Stimulated activated CD8-positive, alpha-beta memory T cell treated with anti-CD3 and anti-CD28 coated beads, Interleukin-7, amount 100 ng/mL, for 4 hours (primary cell): ENCODE measurements at regions not wholly inside any gene's neighbourhood (a gene's known extent, or its start where the extent isn't known, plus 50 kb on each side); places are given as distances from the start of the nearest gene placed in this dataset.
"Not testable (repeated sequence)": the region's sequence is repeated elsewhere in the genome, so short reads cannot be mapped to it uniquely, and the experiment has no call there.

ENCODE experiments used
- DNase-seq, 2 donors: peaks; one replicate each; pipeline ENCODE4 v3.0.0-alpha.2; 2020; ENCODE audit warnings: low read depth in 2 of 2

DNA sequence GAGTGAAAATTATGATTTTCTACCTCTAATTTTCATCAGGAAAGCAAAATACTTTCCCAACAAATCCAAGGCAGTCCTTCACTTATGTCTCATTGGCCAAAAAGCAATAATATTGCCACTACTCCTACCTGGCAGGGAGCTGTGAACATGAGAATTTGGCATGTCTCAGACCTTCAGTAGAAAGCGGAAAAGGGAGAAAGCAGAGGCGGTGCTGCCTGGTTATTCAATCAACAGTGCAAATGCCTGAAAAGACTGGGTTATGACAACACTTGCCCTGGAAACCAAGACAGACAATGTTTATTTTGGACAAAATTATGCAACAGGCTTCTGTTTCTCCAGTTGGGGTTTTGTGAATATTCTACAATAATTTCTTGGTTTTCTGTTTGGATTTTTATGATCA is 194.4 kb downstream of the TAF11L14 start:
- no peak for DNase-seq

GRCh38 chr5:17829456-17829855 is 195.2 kb downstream of the TAF11L14 start:
- no peak for DNase-seq

DNA sequence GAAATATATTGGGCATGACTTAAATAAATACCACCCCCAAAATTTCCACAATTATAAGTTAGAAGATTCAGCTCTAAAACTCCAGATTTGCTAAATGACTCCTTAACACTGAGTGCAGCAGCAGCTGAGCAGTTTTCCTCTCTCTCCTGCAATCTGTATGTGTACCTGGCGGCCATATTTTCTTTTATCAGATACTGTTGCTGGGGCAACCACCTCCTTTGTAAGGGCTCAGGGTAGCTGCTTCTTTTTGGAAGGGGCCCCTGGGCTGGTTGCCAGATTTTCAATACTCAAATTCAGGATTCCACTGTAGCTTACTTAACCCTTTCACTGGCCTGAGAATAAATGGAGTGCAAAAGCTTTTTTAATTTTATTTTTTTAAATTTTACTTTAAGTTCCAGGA is 197.0 kb downstream of the TAF11L14 start:
- DNase-seq = no peak

GRCh38 chr5:17832949-17833745 is 198.9 kb downstream of the TAF11L14 start:
- no peak for DNase-seq

GRCh38 chr5:17837757-17838156 is 203.5 kb downstream of the TAF11L14 start:
- DNase-seq = no peak

DNA sequence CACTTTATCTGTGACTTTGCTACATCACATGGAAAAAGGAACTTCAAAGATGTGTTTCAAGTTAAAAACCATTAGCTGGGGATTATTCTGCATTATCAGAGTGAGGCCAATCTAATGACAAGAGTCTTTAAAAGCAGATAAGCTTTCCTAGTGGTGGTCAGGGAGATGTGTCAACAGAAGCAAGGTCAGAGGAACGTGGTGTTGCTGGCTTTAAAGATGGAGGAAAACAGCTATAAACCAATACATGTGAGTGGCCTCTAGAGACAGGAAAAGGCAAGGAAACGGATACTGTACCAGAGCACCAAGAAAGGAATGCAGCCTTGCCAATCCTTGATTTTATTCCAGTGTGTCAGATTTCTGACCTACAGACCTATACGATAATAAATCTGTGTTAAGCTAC is 204.2 kb downstream of the TAF11L14 start:
- no peak for DNase-seq

DNA sequence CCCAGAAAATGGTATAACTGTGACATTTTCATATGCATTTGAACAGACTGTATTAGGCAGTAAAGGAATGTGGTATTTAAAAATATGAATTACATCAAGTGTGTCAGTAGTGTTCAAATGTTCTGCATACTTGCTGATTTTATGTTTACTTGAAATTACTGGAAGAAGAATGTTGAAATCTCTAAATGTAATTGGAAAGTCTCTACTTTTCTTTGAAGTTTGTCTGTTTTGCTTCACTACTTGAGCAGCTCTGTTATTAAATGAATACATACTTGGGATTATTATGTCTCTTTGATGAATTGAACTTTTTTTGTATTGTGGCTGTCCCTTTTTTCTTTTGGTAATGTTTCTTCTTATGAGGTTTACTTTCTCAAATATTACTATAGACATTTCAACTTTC is 205.6 kb downstream of the TAF11L14 start:
- no peak for DNase-seq

DNA sequence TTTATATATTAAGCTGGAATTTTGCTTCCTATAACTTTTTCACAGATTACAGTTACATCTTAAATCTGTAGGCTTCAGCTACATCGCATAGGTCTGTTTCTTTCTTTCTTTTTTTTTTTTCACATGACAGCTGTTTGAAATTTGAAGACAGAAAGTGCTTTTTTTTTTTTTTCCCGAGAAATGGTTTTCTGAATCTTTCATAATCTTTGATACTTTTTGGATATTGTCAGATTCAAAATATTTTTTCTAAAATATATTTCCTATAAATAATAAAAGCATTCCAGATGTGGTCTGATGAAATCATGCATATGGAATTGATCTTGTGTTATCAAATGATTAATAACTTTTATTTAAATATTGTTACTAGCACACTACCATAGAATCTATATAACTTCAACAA is 212.2 kb downstream of the TAF11L14 start:
- no peak for DNase-seq

- no peak for DNase-seq
These were observed 213.0 kb downstream of the TAF11L14 start for GRCh38 chr5:17847286-17847685.

- DNase-seq = no peak
These were observed 217.9 kb downstream of the TAF11L14 start for GRCh38 chr5:17852111-17852510.

GRCh38 chr5:17852740-17853139 is 218.5 kb downstream of the TAF11L14 start:
- no peak for DNase-seq

- DNase-seq = no peak
These were observed 220.6 kb downstream of the TAF11L14 start for GRCh38 chr5:17854901-17855300.

GRCh38 chr5:17860660-17861315 is 226.5 kb downstream of the TAF11L14 start:
- no peak for DNase-seq

DNA sequence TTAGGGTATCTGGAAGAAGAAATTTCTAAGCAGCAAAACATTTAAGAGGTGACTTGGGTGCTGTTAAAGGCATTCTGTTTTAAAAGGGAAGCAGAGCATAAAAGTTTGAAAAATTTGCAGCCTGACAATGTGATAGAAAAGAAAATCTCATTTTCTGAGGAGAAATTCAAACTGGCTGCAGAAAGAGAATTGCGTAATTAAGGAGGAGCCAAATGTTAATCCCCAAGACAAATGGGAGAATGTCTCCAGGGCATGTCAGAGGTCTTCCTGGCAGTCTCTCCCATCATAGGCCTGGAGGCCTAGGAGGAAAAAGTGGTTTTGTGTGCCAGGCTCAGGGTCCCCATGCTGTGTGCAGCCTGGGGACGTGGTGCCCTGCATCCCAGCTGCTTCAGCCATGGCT is 230.6 kb downstream of the TAF11L14 start:
- not testable (repeated sequence) for DNase-seq

DNA sequence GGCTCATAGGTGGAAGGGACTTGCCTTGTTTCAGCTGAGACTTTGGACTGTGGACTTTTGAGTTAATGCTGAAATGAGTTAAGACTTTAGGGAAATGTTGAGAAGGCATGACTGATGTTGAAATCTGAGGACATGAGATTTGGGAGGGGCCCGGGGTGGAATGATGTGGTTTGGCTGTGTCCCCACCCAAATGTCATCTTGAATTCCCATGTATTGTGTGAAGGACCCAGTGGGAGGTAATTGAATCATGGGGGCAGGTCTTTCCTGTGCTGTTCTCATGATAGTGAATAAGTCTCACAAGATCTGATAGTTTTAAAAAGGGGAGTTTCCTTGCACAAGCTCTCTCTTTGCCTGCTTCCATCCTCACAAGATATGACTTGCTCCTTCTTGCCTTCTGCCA is 231.7 kb downstream of the TAF11L14 start:
- not testable (repeated sequence) for DNase-seq

GRCh38 chr5:17872204-17872603 is 237.9 kb downstream of the TAF11L14 start:
- DNase-seq = no peak

- DNase-seq = no peak
These were observed 244.3 kb downstream of the TAF11L14 start for GRCh38 chr5:17878541-17878940.

GRCh38 chr5:17879276-17879675 is 245.0 kb downstream of the TAF11L14 start:
- no peak for DNase-seq

DNA sequence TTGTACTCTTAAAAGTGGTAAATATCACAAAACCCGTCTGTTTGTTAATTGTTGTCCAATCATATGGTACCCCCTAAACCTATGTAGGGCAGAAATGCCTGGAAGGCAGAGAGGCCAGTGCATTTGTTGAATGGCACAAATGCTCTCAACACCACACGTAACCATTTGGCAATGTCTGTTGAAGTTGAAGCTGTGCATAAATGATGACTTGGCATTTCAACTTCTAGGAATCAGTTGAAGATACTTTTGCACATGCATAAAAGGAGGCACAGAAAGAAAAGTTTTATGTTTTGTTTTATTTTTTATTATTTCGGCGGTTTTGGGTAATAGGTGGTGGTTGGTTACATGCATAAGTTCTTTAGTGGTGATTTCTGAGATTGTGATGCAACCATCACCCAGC is 246.6 kb downstream of the TAF11L14 start:
- DNase-seq = no peak

DNA sequence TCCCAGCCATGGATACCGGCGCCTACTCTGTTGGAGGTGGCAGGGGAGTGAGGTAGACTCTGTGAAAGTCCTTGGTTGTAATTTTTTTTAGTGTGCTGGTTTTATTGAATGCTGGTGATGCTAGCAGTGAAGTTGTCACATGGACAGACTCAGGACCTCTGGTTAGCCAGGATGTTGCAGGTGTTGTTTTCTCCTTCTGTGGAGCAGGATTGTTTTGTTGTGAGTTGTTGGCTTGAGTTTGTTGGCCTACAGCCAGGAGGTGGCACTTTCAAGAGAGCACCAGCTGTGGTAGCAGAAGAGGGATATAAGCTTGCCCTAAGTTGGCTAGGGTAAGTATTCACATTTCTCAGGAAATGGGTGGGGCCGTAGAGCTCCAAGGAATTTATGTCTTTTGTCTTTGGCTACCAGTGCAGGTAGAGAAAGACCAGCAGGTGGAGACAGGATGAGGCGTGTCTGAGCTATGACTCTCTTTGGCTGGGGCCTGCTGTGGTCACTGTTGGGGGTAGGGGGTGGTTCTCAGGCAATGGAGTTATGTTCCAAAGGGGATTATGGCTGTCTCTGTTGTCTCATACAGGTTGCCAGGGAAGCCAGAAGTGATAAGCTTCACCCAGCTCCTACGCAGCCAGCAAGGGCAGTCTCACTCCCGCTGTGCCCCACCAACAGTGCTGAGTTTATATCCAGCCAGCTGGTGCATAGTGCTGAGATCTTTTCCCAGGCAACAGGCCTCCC is 248.7 kb downstream of the TAF11L14 start:
- DNase-seq = no peak

- no peak for DNase-seq
These were observed 253.9 kb downstream of the TAF11L14 start for GRCh38 chr5:17888155-17888554.

DNA sequence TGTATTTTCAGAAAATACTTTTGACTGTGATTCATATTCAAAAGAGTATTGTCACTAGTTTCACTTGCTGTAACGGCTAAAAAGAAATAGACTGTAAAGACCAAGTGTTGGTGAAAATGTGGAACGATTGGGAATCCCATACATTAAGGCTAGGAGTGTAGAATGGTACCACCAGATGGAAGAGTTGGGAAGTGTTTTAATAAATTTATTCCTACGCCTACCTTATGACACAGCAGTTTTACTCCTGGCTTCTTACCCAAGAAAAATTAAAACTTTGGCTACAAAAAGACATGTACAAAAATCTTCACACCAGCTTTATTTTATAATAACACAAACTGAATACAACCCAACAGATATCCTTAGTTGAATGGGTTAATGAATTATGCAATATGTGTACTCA is 256.2 kb downstream of the TAF11L14 start:
- DNase-seq = no peak

DNA sequence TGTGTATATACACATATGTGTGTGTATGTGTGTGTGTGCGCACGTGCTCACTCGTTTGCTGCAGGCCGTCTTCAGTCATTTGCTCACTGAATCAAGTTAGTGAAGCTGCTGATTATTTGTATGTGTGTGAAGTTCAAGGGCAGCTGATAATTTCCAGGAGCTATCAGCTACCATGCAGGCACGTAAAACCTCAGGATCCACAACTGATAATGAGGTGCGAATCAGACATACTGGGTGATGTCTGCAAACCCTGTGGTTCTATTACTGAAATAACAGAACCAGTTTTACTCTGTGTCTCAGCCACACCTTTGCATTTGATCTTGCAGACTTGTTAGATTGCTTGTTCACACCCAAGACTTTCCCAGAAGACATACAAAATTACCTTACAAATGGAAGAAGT is 257.6 kb downstream of the TAF11L14 start:
- DNase-seq = no peak
